Gastrocnemius medialis (tissue), 4 donors: ENCODE measurements at regions not wholly inside any gene's neighbourhood (a gene's known extent, or its start where the extent isn't known, plus 50 kb on each side); places are given as distances from the start of the nearest gene placed in this dataset.

Experiments used
- CTCF ChIP-seq, 5 experiments: fragments of 450-650 bp in 3 of 5; fragments of 200-600 bp in 2 of 5; sonication (generic) in 2 of 5; IDR thresholded peaks in 4 of 5; conservative IDR thresholded peaks in 1 of 5; 1 replicate in 4 of 5; 2 replicates in 1 of 5; pipeline ENCODE4 v1.5.1; 2016 to 2019; ENCODE audit warnings: antibody characterized with exemption in 5 of 5, mild to moderate bottlenecking in 3 of 5, moderate library complexity in 3 of 5
- POLR2A ChIP-seq, 2 donors: fragments of 450-650 bp; IDR thresholded peaks; one replicate each; pipeline ENCODE4 v1.6.1; 2017; ENCODE audit warnings: antibody characterized with exemption in 2 of 2, mild to moderate bottlenecking in 2 of 2, moderate library complexity in 2 of 2

- TF ChIP-seq CTCF (IDR thresholded peaks at IDR 0.05 in 4 of 5, conservative IDR thresholded peaks at IDR 0.05 in 1 of 5) (no peak), POLR2A (IDR thresholded peaks at IDR 0.05) (no peak)
These were observed 252.2 kb upstream of the C1orf174 start for GRCh38 chr1:4152266-4152665.
